ENCODE measurements at regions not wholly inside any gene's neighbourhood (a gene's known extent, or its start where the extent isn't known, plus 50 kb on each side); places are given as distances from the start of the nearest gene placed in this dataset.

GRCh38 chr16:8377864-8378263, 212.4 kb downstream of the TMEM114 start:
- H3K79me2 ChIP-seq (ENCODE audit: insufficient read depth, low read depth, low read length) = no peaks in the 10 kb centered on the region
- no peak overlapping the region for H2AFZ ChIP-seq (ENCODE audit: low read length)
- TF ChIP-seq CTCF (conservative IDR thresholded peaks at IDR 0.05; ENCODE audit: low read length) (no peak), EZH2phosphoT487 (IDR thresholded peaks at IDR 0.05; ENCODE audit: borderline replicate concordance, low read depth, low read length) (no peak)
- no peaks in the 10 kb centered on the region for H4K20me1 ChIP-seq (ENCODE audit: insufficient read depth, low read length)
- no peak overlapping the region for H3K4me3 ChIP-seq (ENCODE audit: low read depth, low read length, poor library complexity, severe bottlenecking)
- CTCF ChIA-PET (ENCODE audit: unreplicated experiment) = no interaction called here
- no peak overlapping the region for H3K27ac ChIP-seq (ENCODE audit: low read depth, low read length, poor library complexity, severe bottlenecking)
- H3K4me1 ChIP-seq (ENCODE audit: insufficient read depth, low read length, poor library complexity, severe bottlenecking) = no peaks in the 10 kb centered on the region
- no peaks in the 10 kb centered on the region for H3K36me3 ChIP-seq (ENCODE audit: insufficient read depth, low read length)
- POLR2A ChIA-PET = interaction anchor here (0.6 kb wide), 1 partner anchor 11 kb away, joined by 3 read pairs; no protein-coding TSS in a partner anchor
- DNase-seq (ENCODE audit: low spot score) = no peak
- no peaks in the 10 kb centered on the region for H3K9me3 ChIP-seq (ENCODE audit: low read length)
- no TSS peak for BruUV-seq (replicated peaks)
- intact Hi-C loops (cut with micrococcal nuclease; ENCODE audit: unreplicated experiment) = no loop called here
- no peaks in the 10 kb centered on the region for H3K9me2 ChIP-seq (ENCODE audit: insufficient read depth, low read length)
- H3K4me2 ChIP-seq (ENCODE audit: low read length) = no peak overlapping the region

- intact Hi-C loops (cut with micrococcal nuclease; ENCODE audit: unreplicated experiment) = no loop called here
- POLR2A ChIA-PET = no interaction called here
These were observed 213.5 kb downstream of the TMEM114 start for GRCh38 chr16:8376858-8377257.

GRCh38 chr16:8376430-8376829, 213.9 kb downstream of the TMEM114 start:
- Histone ChIP-seq H3K4me2 (ENCODE audit: low read length) (no peak overlapping the region), H3K4me3 (ENCODE audit: low read depth, low read length, poor library complexity, severe bottlenecking) (no peak overlapping the region), H3K27ac (ENCODE audit: low read depth, low read length, poor library complexity, severe bottlenecking) (no peak overlapping the region), H3K9me3 (ENCODE audit: low read length) (no peaks in the 10 kb centered on the region), H3K9me2 (ENCODE audit: insufficient read depth, low read length) (no peaks in the 10 kb centered on the region), H3K36me3 (ENCODE audit: insufficient read depth, low read length) (no peaks in the 10 kb centered on the region), H3K79me2 (ENCODE audit: insufficient read depth, low read depth, low read length) (no peaks in the 10 kb centered on the region), H3K4me1 (ENCODE audit: insufficient read depth, low read length, poor library complexity, severe bottlenecking) (no peaks in the 10 kb centered on the region), H4K20me1 (ENCODE audit: insufficient read depth, low read length) (no peaks in the 10 kb centered on the region), H2AFZ (ENCODE audit: low read length) (no peak overlapping the region)
- no peak for DNase-seq (ENCODE audit: low spot score)
- TF ChIP-seq CTCF (conservative IDR thresholded peaks at IDR 0.05; ENCODE audit: low read length) (no peak), EZH2phosphoT487 (IDR thresholded peaks at IDR 0.05; ENCODE audit: borderline replicate concordance, low read depth, low read length) (no peak)
- BruUV-seq (replicated peaks) = no TSS peak
- POLR2A ChIA-PET = no interaction called here
- CTCF ChIA-PET (ENCODE audit: unreplicated experiment) = no interaction called here
- intact Hi-C loops (cut with micrococcal nuclease; ENCODE audit: unreplicated experiment) = no loop called here

More at GRCh38 chr16:8376858-8377257, 213.5 kb downstream of the TMEM114 start:
- no TSS peak for BruUV-seq (replicated peaks)
- Histone ChIP-seq H3K4me3 (ENCODE audit: low read depth, low read length, poor library complexity, severe bottlenecking) (no peak overlapping the region), H3K9me2 (ENCODE audit: insufficient read depth, low read length) (no peaks in the 10 kb centered on the region), H3K79me2 (ENCODE audit: insufficient read depth, low read depth, low read length) (no peaks in the 10 kb centered on the region), H2AFZ (ENCODE audit: low read length) (no peak overlapping the region), H3K36me3 (ENCODE audit: insufficient read depth, low read length) (no peaks in the 10 kb centered on the region), H3K27ac (ENCODE audit: low read depth, low read length, poor library complexity, severe bottlenecking) (no peak overlapping the region), H3K4me1 (ENCODE audit: insufficient read depth, low read length, poor library complexity, severe bottlenecking) (no peaks in the 10 kb centered on the region), H3K4me2 (ENCODE audit: low read length) (no peak overlapping the region), H4K20me1 (ENCODE audit: insufficient read depth, low read length) (no peaks in the 10 kb centered on the region), H3K9me3 (ENCODE audit: low read length) (no peaks in the 10 kb centered on the region)
- TF ChIP-seq CTCF (conservative IDR thresholded peaks at IDR 0.05; ENCODE audit: low read length) (no peak), EZH2phosphoT487 (IDR thresholded peaks at IDR 0.05; ENCODE audit: borderline replicate concordance, low read depth, low read length) (no peak)
- CTCF ChIA-PET (ENCODE audit: unreplicated experiment) = no interaction called here
- DNase-seq (ENCODE audit: low spot score) = no peak

Measured in OCI-LY7 (cell line).